NCI-H226 (cell line): ENCODE measurements at regions not wholly inside any gene's neighbourhood (a gene's known extent, or its start where the extent isn't known, plus 50 kb on each side); places are given as distances from the start of the nearest gene placed in this dataset.
"Not testable (repeated sequence)": the region's sequence is repeated elsewhere in the genome, so short reads cannot be mapped to it uniquely, and the experiment has no call there.

ENCODE experiments used
- DNase-seq: peaks from one replicate; pipeline ENCODE4 v3.0.0-alpha.2; 2015

- no peak for DNase-seq
Observed at GRCh38 chr6:8845690-8846089, 410.3 kb upstream of the SLC35B3 start.

- DNase-seq, result no peak
Observed at GRCh38 chr6:8844968-8845367, 409.6 kb upstream of the SLC35B3 start.

GRCh38 chr6:8839626-8840025 is 404.3 kb upstream of the SLC35B3 start:
- DNase-seq, result no peak

- DNase-seq, result no peak
Observed at GRCh38 chr6:8837343-8837742, 402.0 kb upstream of the SLC35B3 start.

- not testable (repeated sequence) for DNase-seq
Observed at GRCh38 chr6:8832695-8833094, 397.4 kb upstream of the SLC35B3 start.

GRCh38 chr6:8831366-8832152 is 396.2 kb upstream of the SLC35B3 start:
- DNase-seq, result no peak

GRCh38 chr6:8830794-8831193 is 395.4 kb upstream of the SLC35B3 start:
- DNase-seq, result no peak

GRCh38 chr6:8829796-8830195 is 394.5 kb upstream of the SLC35B3 start:
- DNase-seq, result no peak

- no peak for DNase-seq
Observed at GRCh38 chr6:8829296-8829695, 394.0 kb upstream of the SLC35B3 start.

GRCh38 chr6:8828376-8828775 is 393.0 kb upstream of the SLC35B3 start:
- no peak for DNase-seq

GRCh38 chr6:8825726-8826125 is 390.4 kb upstream of the SLC35B3 start:
- peak; percentile 16 for DNase-seq

GRCh38 chr6:8821981-8822381 is 386.6 kb upstream of the SLC35B3 start:
- peak; percentile 78 for DNase-seq

GRCh38 chr6:8820313-8820712 is 385.0 kb upstream of the SLC35B3 start:
- DNase-seq, result no peak

- DNase-seq, result no peak
Observed at GRCh38 chr6:8819446-8819845, 384.1 kb upstream of the SLC35B3 start.

- no peak for DNase-seq
Observed at GRCh38 chr6:8814440-8815000, 379.2 kb upstream of the SLC35B3 start.

GRCh38 chr6:8810325-8810724 is 375.0 kb upstream of the SLC35B3 start:
- no peak for DNase-seq

GRCh38 chr6:8809662-8810061 is 374.3 kb upstream of the SLC35B3 start:
- DNase-seq, result no peak

- DNase-seq, result no peak
Observed at GRCh38 chr6:8803181-8803760, 367.9 kb upstream of the SLC35B3 start.

- DNase-seq, result not testable (repeated sequence)
Observed at GRCh38 chr6:8802397-8802796, 367.1 kb upstream of the SLC35B3 start.

- no peak for DNase-seq
Observed at GRCh38 chr6:8794420-8794819, 359.1 kb upstream of the SLC35B3 start.

- no peak for DNase-seq
Observed at GRCh38 chr6:8789878-8790277, 354.5 kb upstream of the SLC35B3 start.

- DNase-seq, result no peak
Observed at GRCh38 chr6:8785223-8785622, 349.9 kb upstream of the SLC35B3 start.

GRCh38 chr6:8783191-8783590 is 347.8 kb upstream of the SLC35B3 start:
- no peak for DNase-seq

- no peak for DNase-seq
Observed at GRCh38 chr6:8780653-8781052, 345.3 kb upstream of the SLC35B3 start.
